ENCODE measurements at regions not wholly inside any gene's neighbourhood (a gene's known extent, or its start where the extent isn't known, plus 50 kb on each side); places are given as distances from the start of the nearest gene placed in this dataset.
"Not testable (repeated sequence)": the region's sequence is repeated elsewhere in the genome, so short reads cannot be mapped to it uniquely, and the experiment has no call there.

GRCh38 chr2:100704711-100705110 is 115.2 kb upstream of the NPAS2 start:
- DNase-seq: no peak

DNA sequence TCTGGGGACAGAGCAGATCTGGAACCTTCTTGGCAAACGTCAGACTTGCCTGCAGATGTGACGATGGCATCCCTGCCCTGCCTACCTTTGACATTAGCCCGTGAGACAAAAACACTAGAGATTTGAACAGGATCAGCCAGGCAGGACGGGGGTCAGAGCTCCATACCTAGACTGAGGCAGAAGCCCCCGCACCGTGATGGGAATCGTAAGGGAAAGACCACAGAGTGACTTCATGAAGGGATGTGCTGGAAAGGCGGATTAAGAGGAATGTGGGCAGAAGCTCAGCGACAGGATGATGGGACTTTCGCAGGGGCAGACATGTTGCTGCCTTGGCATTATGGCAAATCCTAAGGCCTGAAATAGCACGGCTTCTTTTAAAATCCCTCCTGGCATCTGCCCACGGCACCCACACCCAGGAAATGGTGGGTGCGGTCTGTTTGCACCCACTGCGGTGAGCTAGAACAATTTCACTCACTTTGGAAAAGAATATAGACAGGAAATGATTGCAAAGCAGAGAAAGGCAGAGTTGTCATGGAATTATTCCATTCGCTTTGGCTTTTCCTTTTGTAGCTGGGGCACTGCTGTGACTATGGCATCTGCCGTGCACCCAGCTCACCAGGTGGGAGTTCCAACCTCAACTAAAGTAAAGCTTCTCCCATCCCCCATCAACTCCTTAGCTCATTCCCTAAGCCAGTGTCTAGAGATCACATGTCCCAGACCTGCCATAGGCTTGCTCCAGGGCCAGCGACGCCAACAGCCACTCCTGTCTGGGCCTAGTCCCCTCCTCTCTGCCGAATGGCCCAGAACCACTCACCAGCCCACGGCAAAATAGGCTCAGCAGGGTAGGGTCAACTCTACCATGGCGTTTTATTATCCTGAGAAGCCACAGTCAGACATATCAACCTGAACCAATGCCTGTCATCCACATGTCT is 112.7 kb upstream of the NPAS2 start:
- no peak for DNase-seq

- no peak for DNase-seq
Measured at GRCh38 chr2:100708333-100708732, 111.6 kb upstream of the NPAS2 start.

- no peak for DNase-seq
Measured at GRCh38 chr2:100713106-100713505, 106.8 kb upstream of the NPAS2 start.

GRCh38 chr2:100714396-100715010 is 105.4 kb upstream of the NPAS2 start:
- not testable (repeated sequence) for DNase-seq

GRCh38 chr2:100715861-100716260 is 104.1 kb upstream of the NPAS2 start:
- not testable (repeated sequence) for DNase-seq

DNA sequence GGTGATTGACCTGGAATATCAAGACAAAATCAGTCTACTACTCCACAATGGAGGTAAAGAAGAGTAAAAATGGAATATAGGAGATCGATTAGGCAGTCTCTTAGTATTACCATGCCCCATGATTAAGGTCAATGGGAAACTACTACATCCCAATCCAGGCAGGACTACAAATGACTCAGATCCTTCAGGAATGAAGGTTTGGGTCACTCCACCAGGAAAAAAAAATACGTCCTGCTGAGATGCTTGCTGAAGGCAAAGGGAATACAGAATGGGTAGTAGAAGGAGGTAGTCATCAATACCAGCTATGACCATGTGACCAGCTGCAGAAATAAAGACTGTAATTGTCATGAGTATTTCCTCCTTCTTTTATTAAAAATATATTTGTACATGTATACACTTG is 103.4 kb upstream of the NPAS2 start:
- no peak for DNase-seq

DNA sequence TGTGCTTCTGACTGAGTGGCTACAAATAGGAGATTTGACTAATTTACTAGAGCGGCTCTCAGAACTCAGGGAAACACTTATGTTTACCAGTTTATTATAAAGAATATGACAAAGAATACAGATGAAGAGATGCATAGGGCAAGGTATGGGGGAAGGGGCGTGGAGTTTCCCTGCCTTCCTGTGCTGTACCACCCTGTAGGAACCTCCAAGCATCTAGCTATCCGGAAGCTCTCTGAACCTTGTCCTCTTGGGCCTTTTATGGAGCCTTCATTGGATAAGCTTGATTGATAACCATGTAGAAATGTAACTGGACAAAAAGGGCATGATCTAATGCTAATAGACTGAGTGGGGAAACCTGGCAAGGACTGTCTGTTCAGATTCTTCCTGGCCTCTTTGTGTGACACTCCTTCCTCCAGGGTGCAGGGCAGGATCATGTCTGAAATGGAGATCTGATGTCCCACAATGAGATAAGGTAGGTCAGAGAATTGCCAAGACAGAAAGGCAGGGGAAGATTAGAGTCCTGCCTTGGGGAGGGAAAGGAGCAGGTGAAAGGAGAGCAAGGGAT is 101.8 kb upstream of the NPAS2 start:
- DNase-seq: no peak

DNA sequence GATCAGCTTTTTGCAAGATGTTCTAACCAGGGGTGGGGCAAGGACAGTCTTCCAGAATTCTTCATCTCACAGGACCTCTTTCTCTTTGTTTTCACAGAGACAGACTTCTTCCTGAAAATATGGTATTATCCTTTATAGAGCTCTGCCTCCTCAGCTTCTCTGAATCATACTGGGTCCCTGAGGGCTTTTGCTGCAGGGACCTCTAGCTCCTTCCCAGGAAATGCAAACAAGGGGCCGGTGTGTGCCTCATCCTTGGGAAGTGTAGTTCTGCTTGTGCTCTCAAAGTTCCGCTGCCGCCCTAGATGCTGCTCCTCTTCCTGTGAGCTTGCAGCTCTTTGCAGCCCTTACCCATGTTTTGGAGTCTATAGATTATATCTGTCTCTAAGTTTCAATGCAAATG is 99.5 kb upstream of the NPAS2 start:
- DNase-seq: no peak

DNA sequence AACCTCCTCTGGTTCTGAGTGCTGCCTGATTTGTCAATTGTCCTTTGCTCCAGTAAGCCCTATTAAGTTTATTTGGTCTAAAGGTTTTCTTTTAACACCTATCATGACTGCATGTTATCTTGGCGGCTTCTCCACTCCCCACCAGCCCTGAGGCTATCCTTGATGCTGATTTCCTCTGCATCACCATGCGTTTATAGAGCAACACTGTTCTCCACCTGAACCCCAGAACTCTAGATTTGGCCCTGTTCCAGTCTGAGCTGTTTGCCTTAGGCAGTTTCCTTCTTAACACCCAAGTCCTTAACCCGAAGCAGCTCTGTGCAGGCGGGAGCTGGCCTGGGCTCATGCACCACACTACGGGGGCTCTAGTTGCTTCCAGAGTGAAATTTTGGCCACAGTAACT is 98.2 kb upstream of the NPAS2 start:
- no peak for DNase-seq

DNA sequence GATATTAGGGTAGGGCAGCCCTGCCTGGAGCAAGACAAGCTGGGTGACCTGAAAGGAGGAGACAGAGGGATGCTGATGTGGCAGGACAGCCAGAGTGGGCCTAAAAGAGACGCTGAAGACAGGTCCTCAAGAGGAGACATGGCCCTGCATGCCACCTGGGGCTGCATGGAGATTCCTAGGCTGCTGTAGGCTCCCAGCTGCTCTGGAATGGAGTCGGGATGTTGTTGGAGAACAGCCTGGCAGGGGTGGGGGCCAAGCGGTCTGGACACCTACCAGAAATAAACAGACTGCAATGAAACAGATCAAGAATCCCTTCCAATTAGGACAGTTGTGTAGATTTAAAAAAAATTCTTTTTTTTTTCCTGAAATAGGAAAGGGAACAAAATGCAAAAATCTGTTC is 97.8 kb upstream of the NPAS2 start:
- no peak for DNase-seq

DNA sequence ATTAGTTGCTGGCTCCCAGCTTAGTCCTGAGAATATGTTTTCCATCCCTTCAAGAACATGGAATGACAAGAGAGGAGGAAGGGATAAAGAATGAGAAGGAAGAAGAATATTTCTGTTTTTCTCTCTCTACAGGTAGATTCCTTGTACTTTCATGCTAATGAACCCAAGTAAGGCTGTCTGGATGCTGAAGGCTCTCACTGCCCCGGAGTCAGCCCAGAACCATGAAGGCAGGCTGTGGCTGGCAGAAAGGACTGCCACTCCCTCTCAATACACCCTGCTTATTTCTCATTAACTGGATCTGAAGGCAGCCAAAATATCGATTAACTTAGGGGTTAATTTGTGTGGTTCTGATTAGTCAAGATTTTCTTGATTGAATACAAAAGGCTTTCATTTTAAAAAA is 93.1 kb upstream of the NPAS2 start:
- DNase-seq: no peak

DNA sequence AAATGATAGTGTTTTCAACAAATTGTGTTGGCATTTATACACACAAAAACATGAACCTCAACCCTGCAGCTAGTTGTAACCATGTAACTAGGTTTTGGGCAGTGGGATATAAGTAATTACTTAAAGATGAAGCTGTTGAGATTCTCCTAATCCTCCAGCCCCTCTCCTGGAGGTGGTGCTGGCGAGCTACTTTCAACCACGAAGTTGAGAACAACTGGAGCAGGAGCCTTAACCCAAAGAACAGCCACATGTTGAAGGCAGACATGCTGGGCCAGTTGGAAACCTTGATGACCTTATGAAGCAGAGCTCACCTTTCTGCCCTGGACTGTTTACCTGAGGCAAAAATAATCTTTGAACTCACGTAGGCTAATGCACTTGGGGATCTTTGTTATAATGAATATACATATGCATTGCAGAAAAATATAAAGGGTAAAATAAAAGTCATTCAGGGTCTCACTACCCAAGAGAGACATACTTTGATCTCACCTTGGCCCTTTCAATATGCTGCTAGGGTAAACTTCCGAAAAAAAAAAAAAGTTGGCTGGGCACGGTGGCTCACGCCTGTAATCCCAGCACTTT is 89.6 kb upstream of the NPAS2 start:
- DNase-seq: peak; percentile 43

GRCh38 chr2:100731535-100731981 is 88.4 kb upstream of the NPAS2 start:
- no peak for DNase-seq

- DNase-seq: no peak
Measured at GRCh38 chr2:100733391-100734187, 86.3 kb upstream of the NPAS2 start.

DNA sequence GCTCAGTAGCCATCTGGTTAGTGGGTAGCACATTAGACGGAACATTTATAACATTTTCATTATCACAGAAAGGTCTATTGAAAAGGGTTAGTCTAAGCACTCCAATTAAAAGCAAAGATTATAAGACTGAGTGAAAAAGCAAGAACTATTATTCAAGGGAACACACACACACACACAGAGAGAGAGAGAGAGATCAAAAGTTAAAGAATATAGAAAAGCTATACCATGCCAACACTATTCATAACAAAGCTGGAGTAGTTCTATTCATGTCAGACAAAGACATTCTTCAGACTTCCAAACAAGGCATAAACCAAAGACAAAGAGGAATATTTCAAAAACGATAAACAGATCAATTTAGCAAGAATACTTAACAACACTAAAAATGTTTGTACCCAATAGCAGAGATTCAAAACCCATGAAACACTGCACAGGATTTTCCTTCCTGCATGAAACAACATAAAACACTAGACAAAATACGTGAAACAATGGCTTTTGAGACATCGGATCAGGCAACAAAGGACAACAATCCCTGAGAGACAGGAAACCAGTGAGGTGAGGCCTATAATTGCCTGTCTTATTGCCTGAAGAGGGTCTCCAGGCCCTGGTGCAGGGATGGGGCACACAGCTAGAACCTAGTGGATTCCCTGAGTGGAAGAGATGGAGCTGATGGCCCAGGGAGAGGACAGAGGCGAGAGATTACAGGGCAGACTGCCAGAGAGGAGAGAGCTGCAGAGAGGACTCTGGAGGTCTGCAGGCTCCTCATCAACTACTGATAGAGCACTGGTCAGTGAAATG is 83.6 kb upstream of the NPAS2 start:
- no peak for DNase-seq

DNA sequence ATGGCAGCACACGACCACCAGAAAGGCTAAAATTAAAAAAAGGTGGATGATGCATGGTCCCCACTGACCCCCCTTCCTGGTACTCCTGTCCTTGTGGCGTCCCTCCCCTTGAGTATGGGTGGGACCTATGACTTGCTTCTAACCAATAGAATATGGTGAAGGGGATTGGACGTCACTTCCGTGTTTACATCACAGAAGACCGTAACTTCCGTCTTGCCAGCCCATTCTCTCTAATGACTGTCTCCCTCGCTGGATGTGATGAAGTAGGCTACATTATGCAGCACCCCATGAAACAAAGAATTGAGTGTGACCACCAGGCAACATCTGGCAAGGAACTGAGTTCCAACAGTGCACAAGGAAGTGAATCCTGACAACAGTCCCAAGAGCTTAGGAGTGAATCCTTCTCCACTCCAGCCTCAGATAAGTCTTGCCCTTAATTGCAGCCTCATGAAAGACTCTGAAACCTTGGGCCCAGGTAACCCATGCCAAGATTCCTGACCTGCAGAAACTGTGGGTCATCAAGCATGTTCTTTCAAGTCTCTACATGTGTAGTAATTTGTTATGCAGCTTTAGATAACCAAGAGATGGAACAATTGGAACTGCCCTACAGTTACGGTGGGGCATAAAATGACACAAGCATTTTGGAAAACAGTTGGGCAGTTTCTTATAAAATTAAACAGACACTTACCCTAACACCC is 80.1 kb upstream of the NPAS2 start:
- no peak for DNase-seq

DNA sequence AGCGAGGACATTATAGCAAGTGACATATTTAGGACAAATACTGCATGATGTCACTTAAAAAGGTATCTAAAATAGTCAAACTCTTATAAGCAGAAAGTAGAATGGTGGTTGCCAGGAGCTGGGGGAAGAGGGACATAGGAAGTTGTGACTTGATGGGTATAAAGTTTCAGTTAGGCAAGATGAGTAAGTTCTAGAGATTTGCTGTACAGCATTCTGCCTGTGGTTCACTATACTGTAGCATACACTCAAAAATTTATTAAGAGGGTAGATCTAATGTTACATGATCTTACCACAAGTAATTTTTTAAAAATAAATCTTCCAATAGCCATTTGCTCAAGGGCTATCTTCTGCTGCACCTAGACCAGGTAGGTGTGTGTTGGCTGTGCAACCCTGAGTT is 78.1 kb upstream of the NPAS2 start:
- DNase-seq: no peak

GRCh38 chr2:100742277-100743254 is 77.4 kb upstream of the NPAS2 start:
- no peak for DNase-seq

GRCh38 chr2:100743741-100744140 is 76.2 kb upstream of the NPAS2 start:
- DNase-seq: no peak
